ENCODE measurements at regions not wholly inside any gene's neighbourhood (a gene's known extent, or its start where the extent isn't known, plus 50 kb on each side); places are given as distances from the start of the nearest gene placed in this dataset.

- Mint-ChIP-seq H3K27ac (no peak overlapping the region), H3K9me3 (no peaks in the 10 kb centered on the region), H3K4me1 (peaks cover 6% of the 10 kb centered on the region)
Measured at GRCh38 chr3:33919312-33920120, 121.1 kb downstream of the PDCD6IP start.

GRCh38 chr3:33920511-33920910 is 122.1 kb downstream of the PDCD6IP start:
- peaks cover 10% of the 10 kb centered on the region for H3K27me3 Mint-ChIP-seq
- no peak overlapping the region for H3K4me3 Mint-ChIP-seq
- ATAC-seq = no peak
- H3K27ac Mint-ChIP-seq = no peak overlapping the region
- H3K36me3 Mint-ChIP-seq = no peaks in the 10 kb centered on the region
- H3K9me3 Mint-ChIP-seq = no peaks in the 10 kb centered on the region
- H3K4me1 Mint-ChIP-seq = peaks cover 6% of the 10 kb centered on the region

More at GRCh38 chr3:33919312-33920120, 121.1 kb downstream of the PDCD6IP start:
- H3K36me3 Mint-ChIP-seq = no peaks in the 10 kb centered on the region
- no peak overlapping the region for H3K4me3 Mint-ChIP-seq
- peaks cover 17% of the 10 kb centered on the region for H3K27me3 Mint-ChIP-seq
- no peak for ATAC-seq

- H3K9me3 Mint-ChIP-seq = no peaks in the 10 kb centered on the region
- no peaks in the 10 kb centered on the region for H3K36me3 Mint-ChIP-seq
- no peaks in the 10 kb centered on the region for H3K27me3 Mint-ChIP-seq
- no peak overlapping the region for H3K4me3 Mint-ChIP-seq
- no peaks in the 10 kb centered on the region for H3K4me1 Mint-ChIP-seq
- no peak overlapping the region for H3K27ac Mint-ChIP-seq
- ATAC-seq = no peak
Measured at GRCh38 chr3:33921608-33922007, 123.2 kb downstream of the PDCD6IP start.

GRCh38 chr3:33926998-33927605 is 128.7 kb downstream of the PDCD6IP start:
- no peaks in the 10 kb centered on the region for H3K36me3 Mint-ChIP-seq
- H3K27ac Mint-ChIP-seq = no peak overlapping the region
- H3K4me3 Mint-ChIP-seq = no peak overlapping the region
- no peaks in the 10 kb centered on the region for H3K9me3 Mint-ChIP-seq
- no peaks in the 10 kb centered on the region for H3K27me3 Mint-ChIP-seq
- H3K4me1 Mint-ChIP-seq = no peaks in the 10 kb centered on the region
- no peak for ATAC-seq

GRCh38 chr3:33929813-33930212 is 131.4 kb downstream of the PDCD6IP start:
- no peaks in the 10 kb centered on the region for H3K9me3 Mint-ChIP-seq
- no peaks in the 10 kb centered on the region for H3K36me3 Mint-ChIP-seq
- ATAC-seq = peak; percentile 46
- H3K27ac Mint-ChIP-seq = no peak overlapping the region
- no peaks in the 10 kb centered on the region for H3K4me1 Mint-ChIP-seq
- no peak overlapping the region for H3K4me3 Mint-ChIP-seq
- no peaks in the 10 kb centered on the region for H3K27me3 Mint-ChIP-seq

GRCh38 chr3:33931512-33931911 is 133.1 kb downstream of the PDCD6IP start:
- no peaks in the 10 kb centered on the region for H3K36me3 Mint-ChIP-seq
- ATAC-seq = no peak

GRCh38 chr3:33932010-33932764 is 133.8 kb downstream of the PDCD6IP start:
- Mint-ChIP-seq H3K27ac (no peak overlapping the region), H3K36me3 (no peaks in the 10 kb centered on the region), H3K4me1 (no peaks in the 10 kb centered on the region), H3K27me3 (peaks cover 22% of the 10 kb centered on the region), H3K4me3 (no peak overlapping the region), H3K9me3 (no peaks in the 10 kb centered on the region)
- no peak for ATAC-seq

More at GRCh38 chr3:33931512-33931911, 133.1 kb downstream of the PDCD6IP start:
- Mint-ChIP-seq H3K4me1 (no peaks in the 10 kb centered on the region), H3K4me3 (no peak overlapping the region), H3K27me3 (peaks cover 15% of the 10 kb centered on the region), H3K9me3 (no peaks in the 10 kb centered on the region), H3K27ac (no peak overlapping the region)

GRCh38 chr3:33936171-33936920 is 137.9 kb downstream of the PDCD6IP start:
- no peaks in the 10 kb centered on the region for H3K9me3 Mint-ChIP-seq
- no peaks in the 10 kb centered on the region for H3K4me1 Mint-ChIP-seq
- no peak for ATAC-seq
- H3K36me3 Mint-ChIP-seq = no peaks in the 10 kb centered on the region
- no peak overlapping the region for H3K4me3 Mint-ChIP-seq
- H3K27ac Mint-ChIP-seq = no peak overlapping the region
- H3K27me3 Mint-ChIP-seq = peaks cover 32% of the 10 kb centered on the region

GRCh38 chr3:33936921-33937525 is 138.6 kb downstream of the PDCD6IP start:
- H3K9me3 Mint-ChIP-seq = no peaks in the 10 kb centered on the region
- no peak for ATAC-seq
- no peaks in the 10 kb centered on the region for H3K36me3 Mint-ChIP-seq
- no peak overlapping the region for H3K27ac Mint-ChIP-seq
- H3K27me3 Mint-ChIP-seq = peaks cover 32% of the 10 kb centered on the region
- no peaks in the 10 kb centered on the region for H3K4me1 Mint-ChIP-seq
- H3K4me3 Mint-ChIP-seq = no peak overlapping the region

- H3K36me3 Mint-ChIP-seq = no peaks in the 10 kb centered on the region
- peaks cover 32% of the 10 kb centered on the region for H3K27me3 Mint-ChIP-seq
- no peak overlapping the region for H3K27ac Mint-ChIP-seq
- H3K4me3 Mint-ChIP-seq = no peak overlapping the region
- H3K9me3 Mint-ChIP-seq = no peaks in the 10 kb centered on the region
- ATAC-seq = no peak
- H3K4me1 Mint-ChIP-seq = no peaks in the 10 kb centered on the region
Measured at GRCh38 chr3:33937628-33938027, 139.2 kb downstream of the PDCD6IP start.

- no peaks in the 10 kb centered on the region for H3K9me3 Mint-ChIP-seq
- H3K4me1 Mint-ChIP-seq = no peaks in the 10 kb centered on the region
- H3K4me3 Mint-ChIP-seq = no peak overlapping the region
- H3K27ac Mint-ChIP-seq = no peak overlapping the region
- no peaks in the 10 kb centered on the region for H3K36me3 Mint-ChIP-seq
- no peak for ATAC-seq
- H3K27me3 Mint-ChIP-seq = peaks cover 41% of the 10 kb centered on the region
Measured at GRCh38 chr3:33940149-33940548, 141.7 kb downstream of the PDCD6IP start.

GRCh38 chr3:33940736-33941135 is 142.3 kb downstream of the PDCD6IP start:
- Mint-ChIP-seq H3K36me3 (no peaks in the 10 kb centered on the region), H3K27me3 (peaks cover 35% of the 10 kb centered on the region), H3K4me3 (no peak overlapping the region)

GRCh38 chr3:33941804-33942203 is 143.4 kb downstream of the PDCD6IP start:
- Mint-ChIP-seq H3K9me3 (no peaks in the 10 kb centered on the region), H3K27ac (no peak overlapping the region), H3K4me3 (no peak overlapping the region), H3K27me3 (peaks cover 24% of the 10 kb centered on the region), H3K36me3 (no peaks in the 10 kb centered on the region), H3K4me1 (no peaks in the 10 kb centered on the region)
- ATAC-seq = peak; percentile 60

More at GRCh38 chr3:33940736-33941135, 142.3 kb downstream of the PDCD6IP start:
- no peak for ATAC-seq
- Mint-ChIP-seq H3K4me1 (no peaks in the 10 kb centered on the region), H3K9me3 (no peaks in the 10 kb centered on the region), H3K27ac (no peak overlapping the region)

GRCh38 chr3:33942483-33943150 is 144.2 kb downstream of the PDCD6IP start:
- Mint-ChIP-seq H3K27ac (no peak overlapping the region), H3K4me3 (no peak overlapping the region), H3K9me3 (no peaks in the 10 kb centered on the region), H3K36me3 (no peaks in the 10 kb centered on the region), H3K4me1 (no peaks in the 10 kb centered on the region), H3K27me3 (peaks cover 16% of the 10 kb centered on the region)
- ATAC-seq = peak; percentile 48
